Mesendoderm (in vitro differentiated cells): ENCODE measurements at regions not wholly inside any gene's neighbourhood (a gene's known extent, or its start where the extent isn't known, plus 50 kb on each side); places are given as distances from the start of the nearest gene placed in this dataset.

Source experiments
- DNase-seq: peaks from one replicate; pipeline ENCODE4 v3.0.0; 2013
- H2AK5ac ChIP-seq: 2 replicates; pipeline ENCODE4 v1.6.1; 2013; ENCODE audit warnings: low read length, inconsistent platforms
- H2BK120ac ChIP-seq: 2 replicates; pipeline ENCODE4 v1.6.1; 2013; ENCODE audit warnings: low read depth, mild to moderate bottlenecking, low read length, moderate library complexity, mixed read lengths
- H2BK15ac ChIP-seq: replicated peaks from 2 replicates; pipeline ENCODE4 v1.6.1; 2013; ENCODE audit warnings: low read depth, mild to moderate bottlenecking, moderate library complexity
- H2BK5ac ChIP-seq: 2 replicates; pipeline ENCODE4 v1.6.1; 2013; ENCODE audit warnings: low read length, inconsistent platforms
- H3K18ac ChIP-seq: 2 replicates; pipeline ENCODE4 v1.6.1; 2013; ENCODE audit warnings: mild to moderate bottlenecking, low read length, mixed read lengths
- H3K23ac ChIP-seq: one replicate; pipeline ENCODE4 v1.6.1; 2013; ENCODE audit warnings: low read length
- H3K27ac ChIP-seq: 2 replicates; pipeline ENCODE4 v1.5.1; 2013; ENCODE audit warnings: low read depth, mild to moderate bottlenecking, inconsistent platforms, low read length, moderate library complexity
- H3K27me3 ChIP-seq: 2 replicates; pipeline ENCODE4 v1.6.1; 2013; ENCODE audit warnings: low read length, control low read depth, mild to moderate bottlenecking, inconsistent platforms; ENCODE audit not compliant: insufficient read depth, poor library complexity
- H3K36me3 ChIP-seq: 2 replicates; pipeline ENCODE4 v1.6.1; 2013; ENCODE audit warnings: low read length, inconsistent platforms; ENCODE audit not compliant: control insufficient read depth, insufficient read depth
- H3K4ac ChIP-seq: one replicate; pipeline ENCODE4 v1.6.1; 2013; ENCODE audit warnings: low read depth, mild to moderate bottlenecking, low read length, moderate library complexity
- H3K4me1 ChIP-seq: 2 replicates; pipeline ENCODE4 v1.6.1; 2013; ENCODE audit warnings: low read depth, low read length, inconsistent platforms; ENCODE audit not compliant: control insufficient read depth
- H3K4me2 ChIP-seq: 2 replicates; pipeline ENCODE4 v1.6.1; 2013; ENCODE audit warnings: low read length
- H3K4me3 ChIP-seq: 2 replicates; pipeline ENCODE4 v1.5.1; 2013; ENCODE audit warnings: mild to moderate bottlenecking, low read length
- H3K56ac ChIP-seq: one replicate; pipeline ENCODE4 v1.6.1; 2013; ENCODE audit warnings: low read length
- H3K79me1 ChIP-seq: 2 replicates; pipeline ENCODE4 v1.6.1; 2013; ENCODE audit warnings: low read length, inconsistent platforms
- H3K79me2 ChIP-seq: 2 replicates; pipeline ENCODE4 v1.6.1; 2013; ENCODE audit warnings: mild to moderate bottlenecking, low read length; ENCODE audit not compliant: control insufficient read depth, insufficient read depth
- H3K9ac ChIP-seq: 2 replicates; pipeline ENCODE4 v1.6.1; 2013; ENCODE audit warnings: low read length, inconsistent platforms
- H4K5ac ChIP-seq: one replicate; pipeline ENCODE4 v1.6.1; 2013; ENCODE audit warnings: low read length
- H4K8ac ChIP-seq: one replicate; pipeline ENCODE4 v1.6.1; 2013; ENCODE audit warnings: low read depth, mild to moderate bottlenecking, control low read depth, low read length, moderate library complexity
- WGBS: extraction: QIAGEN DNeasy Blood & Tissue Kit; methylation state at CpG from one replicate; pipeline ENCODE4 v1.1.7; 2013; ENCODE audit warnings: low lambda C conversion rate, missing lambda C conversion rate; ENCODE audit not compliant: insufficient coverage; ENCODE audit errors: extremely low coverage; 5-methylcytosine and 5-hydroxymethylcytosine counted together

- H3K56ac ChIP-seq: no peak overlapping the region
Observed at GRCh38 chr6:116982401-116982800, 105.4 kb downstream of the RFX6 start.

DNA sequence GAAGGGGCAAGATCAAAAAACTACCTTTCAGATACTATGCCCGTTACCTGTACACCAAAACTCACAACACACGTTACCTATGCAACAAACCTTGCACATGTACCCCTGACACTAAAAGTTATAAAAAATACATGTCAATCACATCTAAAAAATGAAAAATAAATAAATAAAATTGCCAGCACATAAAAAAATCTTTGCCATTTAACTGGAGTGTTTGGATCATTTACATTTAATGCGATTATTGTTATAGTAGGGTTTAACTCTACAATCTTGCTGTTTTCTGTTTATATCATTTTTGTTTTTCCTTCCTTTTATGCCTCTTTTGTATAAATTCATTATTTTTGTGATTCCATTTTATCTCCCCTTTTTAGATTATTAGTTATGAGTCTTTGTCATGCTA lies 106.3 kb downstream of the RFX6 start:
- Histone ChIP-seq H3K9ac (no peak overlapping the region), H3K27me3 (no peaks in the 10 kb centered on the region), H3K79me1 (no peaks in the 10 kb centered on the region), H3K36me3 (no peaks in the 10 kb centered on the region), H3K23ac (no peak overlapping the region), H3K4me1 (no peaks in the 10 kb centered on the region), H3K56ac (no peak overlapping the region), H3K4ac (no peak overlapping the region), H2BK5ac (no peak overlapping the region), H3K18ac (no peak overlapping the region), H2BK120ac (no peak overlapping the region), H4K5ac (no peak overlapping the region), H3K79me2 (no peaks in the 10 kb centered on the region), H3K4me2 (no peak overlapping the region), H2BK15ac (no peak overlapping the region), H2AK5ac (no peak overlapping the region), H3K4me3 (no peak overlapping the region), H4K8ac (no peak overlapping the region), H3K27ac (no peak overlapping the region)
- WGBS: no CpG with 5 or more reads among the region's 3 CpGs
- DNase-seq: no peak

More at GRCh38 chr6:116982401-116982800, 105.4 kb downstream of the RFX6 start:
- H3K27me3 ChIP-seq: no peaks in the 10 kb centered on the region
- no peak overlapping the region for H3K27ac ChIP-seq
- no peak overlapping the region for H3K4me3 ChIP-seq
- DNase-seq: no peak
- H3K9ac ChIP-seq: no peak overlapping the region
- no peak overlapping the region for H2BK5ac ChIP-seq
- H2BK15ac ChIP-seq: no peak overlapping the region
- no peak overlapping the region for H2AK5ac ChIP-seq
- no peak overlapping the region for H4K5ac ChIP-seq
- H3K36me3 ChIP-seq: no peaks in the 10 kb centered on the region
- no peaks in the 10 kb centered on the region for H3K4me1 ChIP-seq
- H3K4ac ChIP-seq: no peak overlapping the region
- H4K8ac ChIP-seq: no peak overlapping the region
- H3K18ac ChIP-seq: no peak overlapping the region
- no peaks in the 10 kb centered on the region for H3K79me1 ChIP-seq
- H2BK120ac ChIP-seq: no peak overlapping the region
- no peaks in the 10 kb centered on the region for H3K79me2 ChIP-seq
- H3K23ac ChIP-seq: no peak overlapping the region
- no peak overlapping the region for H3K4me2 ChIP-seq

DNA sequence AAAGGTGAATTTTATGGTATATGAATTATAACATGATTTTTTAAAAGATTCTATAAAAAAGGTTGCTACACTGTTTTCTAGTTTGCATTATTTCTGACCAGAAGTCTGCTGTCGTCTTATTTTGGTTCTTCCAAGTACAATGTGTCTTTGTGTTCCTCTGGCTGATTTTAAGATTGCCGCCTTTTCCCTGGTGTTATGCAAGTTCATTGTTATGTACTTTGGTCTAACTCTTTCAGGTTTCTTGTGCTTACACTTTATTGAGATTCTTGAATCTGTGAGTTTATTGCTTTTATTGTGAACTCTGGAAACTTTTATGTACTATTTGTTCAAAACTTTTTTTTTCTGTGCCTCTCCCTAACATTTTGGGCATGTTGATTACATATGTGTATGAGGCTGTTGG lies 109.8 kb downstream of the RFX6 start:
- Histone ChIP-seq H3K4me2 (no peak overlapping the region), H3K4me1 (no peaks in the 10 kb centered on the region), H3K56ac (no peak overlapping the region), H4K8ac (no peak overlapping the region), H3K27me3 (no peaks in the 10 kb centered on the region), H3K79me2 (no peaks in the 10 kb centered on the region), H2BK120ac (no peak overlapping the region), H4K5ac (no peak overlapping the region), H2AK5ac (no peak overlapping the region), H3K9ac (no peak overlapping the region), H3K23ac (no peak overlapping the region), H3K36me3 (no peaks in the 10 kb centered on the region), H3K4me3 (no peak overlapping the region), H3K79me1 (no peaks in the 10 kb centered on the region), H3K4ac (no peak overlapping the region), H3K27ac (no peak overlapping the region), H2BK5ac (no peak overlapping the region), H3K18ac (no peak overlapping the region), H2BK15ac (no peak overlapping the region)
- no peak for DNase-seq
- no CpG with 5 or more reads among the region's 2 CpGs for WGBS

DNA sequence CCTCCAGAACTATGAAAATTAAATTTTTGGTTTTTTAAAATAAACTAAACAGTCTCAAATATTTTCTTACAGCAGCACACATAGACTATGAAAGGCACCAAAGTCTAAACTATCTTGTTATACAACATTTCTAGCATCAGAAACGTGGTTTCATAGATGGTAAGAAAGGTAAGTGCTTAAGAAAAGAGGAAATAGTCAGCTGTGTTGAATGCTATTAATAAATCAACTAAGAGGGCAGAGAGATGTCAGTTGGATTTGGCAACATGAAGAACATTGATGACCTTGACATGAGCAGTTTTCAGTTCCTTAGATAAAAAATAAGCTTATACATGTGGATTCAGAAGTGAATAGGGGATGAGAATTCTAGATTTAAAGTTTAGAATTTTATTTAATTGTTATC lies 113.6 kb downstream of the RFX6 start:
- DNase-seq: no peak
- no peak overlapping the region for H2BK5ac ChIP-seq
- WGBS: no CpG with 5 or more reads among the region's 1 CpG
- H2AK5ac ChIP-seq: no peak overlapping the region
- no peak overlapping the region for H2BK15ac ChIP-seq
- no peaks in the 10 kb centered on the region for H3K36me3 ChIP-seq
- H3K9ac ChIP-seq: no peak overlapping the region
- H3K4me1 ChIP-seq: no peaks in the 10 kb centered on the region
- no peaks in the 10 kb centered on the region for H3K27me3 ChIP-seq
- no peak overlapping the region for H3K27ac ChIP-seq
- H3K56ac ChIP-seq: no peak overlapping the region
- H4K8ac ChIP-seq: no peak overlapping the region
- no peak overlapping the region for H3K18ac ChIP-seq
- H3K4ac ChIP-seq: no peak overlapping the region
- H2BK120ac ChIP-seq: no peak overlapping the region
- no peak overlapping the region for H3K4me2 ChIP-seq
- H3K79me2 ChIP-seq: no peaks in the 10 kb centered on the region
- H3K23ac ChIP-seq: no peak overlapping the region
- H3K79me1 ChIP-seq: no peaks in the 10 kb centered on the region
- no peak overlapping the region for H4K5ac ChIP-seq
- H3K4me3 ChIP-seq: no peak overlapping the region

GRCh38 chr6:116992546-116992945 lies 115.5 kb downstream of the RFX6 start:
- Histone ChIP-seq H2BK120ac (no peak overlapping the region), H3K18ac (no peak overlapping the region), H3K23ac (no peak overlapping the region), H3K4ac (no peak overlapping the region), H3K27me3 (no peaks in the 10 kb centered on the region), H3K79me1 (no peaks in the 10 kb centered on the region), H2BK15ac (no peak overlapping the region), H3K4me1 (peaks cover 5% of the 10 kb centered on the region), H3K36me3 (no peaks in the 10 kb centered on the region), H3K27ac (no peak overlapping the region), H4K8ac (no peak overlapping the region), H3K79me2 (no peaks in the 10 kb centered on the region), H4K5ac (no peak overlapping the region), H3K4me3 (no peak overlapping the region), H3K4me2 (no peak overlapping the region), H3K56ac (no peak overlapping the region), H3K9ac (no peak overlapping the region), H2BK5ac (no peak overlapping the region), H2AK5ac (no peak overlapping the region)
- no peak for DNase-seq

DNA sequence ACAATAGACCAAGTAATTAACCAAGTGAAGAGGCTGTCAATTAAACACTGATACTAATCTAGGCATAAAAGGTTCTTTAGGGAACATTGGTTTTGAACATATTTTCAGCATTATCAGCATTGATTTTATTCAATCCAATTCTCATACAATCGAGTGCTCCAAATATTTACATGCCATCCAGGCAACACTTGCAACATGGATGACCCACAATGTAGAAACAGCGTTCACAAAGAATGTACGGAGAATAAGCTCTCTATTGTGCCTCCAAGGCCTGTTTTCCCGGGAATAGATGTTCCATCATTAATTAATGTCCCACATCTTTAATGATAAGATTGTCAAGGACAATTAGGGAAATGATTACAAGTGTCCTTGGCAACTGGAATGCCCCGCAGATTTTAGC lies 117.4 kb downstream of the RFX6 start:
- Histone ChIP-seq H3K4me2 (no peak overlapping the region), H3K27ac (no peak overlapping the region), H4K5ac (no peak overlapping the region), H3K23ac (no peak overlapping the region), H2BK120ac (no peak overlapping the region), H3K4me3 (no peak overlapping the region), H2BK5ac (no peak overlapping the region), H3K4ac (no peak overlapping the region), H2BK15ac (no peak overlapping the region), H3K27me3 (no peaks in the 10 kb centered on the region), H2AK5ac (no peak overlapping the region), H3K56ac (no peak overlapping the region), H3K36me3 (no peaks in the 10 kb centered on the region), H3K18ac (no peak overlapping the region), H3K9ac (no peak overlapping the region), H4K8ac (no peak overlapping the region), H3K79me2 (no peaks in the 10 kb centered on the region), H3K4me1 (peaks cover 5% of the 10 kb centered on the region), H3K79me1 (no peaks in the 10 kb centered on the region)
- WGBS: no CpG with 5 or more reads among the region's 5 CpGs
- DNase-seq: no peak
